GM21619 (cell line): ENCODE measurements at regions not wholly inside any gene's neighbourhood (a gene's known extent, or its start where the extent isn't known, plus 50 kb on each side); places are given as distances from the start of the nearest gene placed in this dataset.

Source experiments
- ATAC-seq: cut with Tn5 transposase; IDR thresholded peaks from one replicate; pipeline ENCODE4 v1.9.1; 2021; ENCODE audit not compliant: unreplicated experiment

GRCh38 chr2:191559569-191559968 is 118.4 kb upstream of the NABP1 start:
- no peak for ATAC-seq

GRCh38 chr2:191560411-191560980 is 117.4 kb upstream of the NABP1 start:
- no peak for ATAC-seq

- ATAC-seq = no peak
Measured at GRCh38 chr2:191565120-191565519, 112.8 kb upstream of the NABP1 start.

- peak; percentile 57 for ATAC-seq
Measured at GRCh38 chr2:191565647-191566198, 112.2 kb upstream of the NABP1 start.

- peak; percentile 63 for ATAC-seq
Measured at GRCh38 chr2:191566344-191566743, 111.6 kb upstream of the NABP1 start.

- no peak for ATAC-seq
Measured at GRCh38 chr2:191567206-191567605, 110.7 kb upstream of the NABP1 start.

- no peak for ATAC-seq
Measured at GRCh38 chr2:191569025-191569424, 108.9 kb upstream of the NABP1 start.

GRCh38 chr2:191571163-191571769 is 106.7 kb upstream of the NABP1 start:
- peak; percentile 77 for ATAC-seq

GRCh38 chr2:191572319-191572718 is 105.6 kb upstream of the NABP1 start:
- no peak for ATAC-seq

GRCh38 chr2:191573216-191573615 is 104.7 kb upstream of the NABP1 start:
- ATAC-seq = no peak

GRCh38 chr2:191574232-191574631 is 103.7 kb upstream of the NABP1 start:
- ATAC-seq = no peak

- ATAC-seq = no peak
Measured at GRCh38 chr2:191577605-191578004, 100.3 kb upstream of the NABP1 start.

- ATAC-seq = no peak
Measured at GRCh38 chr2:191578031-191578430, 99.9 kb upstream of the NABP1 start.

- no peak for ATAC-seq
Measured at GRCh38 chr2:191580581-191580980, 97.4 kb upstream of the NABP1 start.

- no peak for ATAC-seq
Measured at GRCh38 chr2:191581003-191581402, 96.9 kb upstream of the NABP1 start.

GRCh38 chr2:191582355-191582754 is 95.6 kb upstream of the NABP1 start:
- ATAC-seq = no peak

- ATAC-seq = no peak
Measured at GRCh38 chr2:191591025-191591424, 86.9 kb upstream of the NABP1 start.

- ATAC-seq = no peak
Measured at GRCh38 chr2:191593622-191594385, 84.1 kb upstream of the NABP1 start.

GRCh38 chr2:191597186-191597751 is 80.7 kb upstream of the NABP1 start:
- no peak for ATAC-seq

- no peak for ATAC-seq
Measured at GRCh38 chr2:191598296-191598695, 79.6 kb upstream of the NABP1 start.

GRCh38 chr2:191601060-191601459 is 76.9 kb upstream of the NABP1 start:
- ATAC-seq = no peak

- no peak for ATAC-seq
Measured at GRCh38 chr2:191604154-191604553, 73.8 kb upstream of the NABP1 start.
